ENCODE measurements at regions not wholly inside any gene's neighbourhood (a gene's known extent, or its start where the extent isn't known, plus 50 kb on each side); places are given as distances from the start of the nearest gene placed in this dataset.

- no peak for TF ChIP-seq SMAD4 (CRISPR knock-in tag; IDR thresholded peaks at IDR 0.05)
- no peak for TF ChIP-seq NFATC4 (CRISPR knock-in tag; IDR thresholded peaks at IDR 0.05)
- TF ChIP-seq CREM (CRISPR knock-in tag; IDR thresholded peaks at IDR 0.05): no peak
- TF ChIP-seq AR (CRISPR knock-in tag; IDR thresholded peaks at IDR 0.05): no peak
- TF ChIP-seq ZNF423 (CRISPR knock-in tag; IDR thresholded peaks at IDR 0.05): no peak
- no peak for ATAC-seq
- ChIA-PET CTCF (no interaction called here), POLR2A (no interaction called here)
- peaks cover 74% of the 10 kb centered on the region for H3K36me3 Mint-ChIP-seq
- H3K27ac Mint-ChIP-seq: no peak overlapping the region
- DNase-seq (ENCODE audit: low spot score): no peak
- peaks cover 15% of the 10 kb centered on the region for H3K27me3 Mint-ChIP-seq (ENCODE audit: low read depth)
- H3K4me3 Mint-ChIP-seq: no peak overlapping the region
- peaks cover 84% of the 10 kb centered on the region for H3K9me3 Mint-ChIP-seq
- H3K4me1 Mint-ChIP-seq: no peaks in the 10 kb centered on the region
These were observed 1320.5 kb downstream of the AACS start for GRCh38 chr12:126385785-126386184.

- Mint-ChIP-seq H3K4me3 (no peak overlapping the region), H3K4me1 (no peaks in the 10 kb centered on the region), H3K27me3 (ENCODE audit: low read depth) (peaks cover 8% of the 10 kb centered on the region; the same call in 1 of the 2 replicates), H3K9me3 (peaks cover 78% of the 10 kb centered on the region), H3K36me3 (peaks cover 61% of the 10 kb centered on the region), H3K27ac (no peak overlapping the region)
- POLR2A ChIA-PET: no interaction called here
- DNase-seq (ENCODE audit: low spot score) (no peak), ATAC-seq (no peak)
- TF ChIP-seq CDX4 (CRISPR knock-in tag; IDR thresholded peaks at IDR 0.05; ENCODE audit: borderline replicate concordance): no peak
- TF ChIP-seq PREB (CRISPR knock-in tag; IDR thresholded peaks at IDR 0.05; ENCODE audit: borderline replicate concordance): no peak
- CTCF ChIA-PET: no interaction called here
These were observed 1324.1 kb downstream of the AACS start for GRCh38 chr12:126389220-126389841.

- Mint-ChIP-seq H3K9me3 (peaks cover 78% of the 10 kb centered on the region), H3K4me1 (no peaks in the 10 kb centered on the region), H3K4me3 (no peak overlapping the region), H3K36me3 (peaks cover 65% of the 10 kb centered on the region), H3K27me3 (ENCODE audit: low read depth) (peaks cover 8% of the 10 kb centered on the region), H3K27ac (no peak overlapping the region)
- CTCF ChIA-PET: no interaction called here
- DNase-seq (ENCODE audit: low spot score): no peak
- ATAC-seq: no peak
- POLR2A ChIA-PET: no interaction called here
- TF ChIP-seq SMAD3 (CRISPR knock-in tag; IDR thresholded peaks at IDR 0.05; ENCODE audit: borderline replicate concordance) (no peak), IRF2 (CRISPR knock-in tag; IDR thresholded peaks at IDR 0.05; ENCODE audit: borderline replicate concordance, low read depth) (no peak), PRRX2 (CRISPR knock-in tag; IDR thresholded peaks at IDR 0.05) (no peak), ZNF671 (CRISPR knock-in tag; IDR thresholded peaks at IDR 0.05) (no peak), ZNF532 (CRISPR knock-in tag; IDR thresholded peaks at IDR 0.05; ENCODE audit: borderline replicate concordance) (no peak), TEAD4 (CRISPR knock-in tag; IDR thresholded peaks at IDR 0.05) (no peak), FOXJ3 (CRISPR knock-in tag; IDR thresholded peaks at IDR 0.05; ENCODE audit: borderline replicate concordance) (no peak), KAT7 (CRISPR knock-in tag; IDR thresholded peaks at IDR 0.05; ENCODE audit: borderline replicate concordance) (no peak), E2F5 (CRISPR knock-in tag; IDR thresholded peaks at IDR 0.05) (no peak), USF1 (CRISPR knock-in tag; IDR thresholded peaks at IDR 0.05) (no peak), ZNF281 (CRISPR knock-in tag; IDR thresholded peaks at IDR 0.05) (no peak), ZNF219 (CRISPR knock-in tag; IDR thresholded peaks at IDR 0.05; ENCODE audit: borderline replicate concordance) (no peak)
These were observed 1324.7 kb downstream of the AACS start for GRCh38 chr12:126389961-126390360.
